ENCODE measurements at regions not wholly inside any gene's neighbourhood (a gene's known extent, or its start where the extent isn't known, plus 50 kb on each side); places are given as distances from the start of the nearest gene placed in this dataset.
"Not testable (repeated sequence)": the region's sequence is repeated elsewhere in the genome, so short reads cannot be mapped to it uniquely, and the experiment has no call there.

- DNase-seq (ENCODE audit: low spot score) (no peak), ATAC-seq (ENCODE audit: low FRiP score) (no peak)
Measured at GRCh38 chr7:39838326-39838725, 111.7 kb upstream of the CDK13 start.

GRCh38 chr7:39845006-39845405 lies 105.0 kb upstream of the CDK13 start:
- no peak for DNase-seq (ENCODE audit: low spot score)
- ATAC-seq (ENCODE audit: low FRiP score), result no peak
- no peak for TF ChIP-seq CTCF (IDR thresholded peaks at IDR 0.05)

More at GRCh38 chr7:39838326-39838725, 111.7 kb upstream of the CDK13 start:
- TF ChIP-seq CTCF (IDR thresholded peaks at IDR 0.05), result no peak

GRCh38 chr7:39847227-39847626 lies 102.8 kb upstream of the CDK13 start:
- no peak for TF ChIP-seq CTCF (IDR thresholded peaks at IDR 0.05)
- DNase-seq (ENCODE audit: low spot score), result no peak
- no peak for ATAC-seq (ENCODE audit: low FRiP score)

- no peak for DNase-seq (ENCODE audit: low spot score)
- TF ChIP-seq CTCF (IDR thresholded peaks at IDR 0.05), result no peak
- ATAC-seq (ENCODE audit: low FRiP score), result no peak
Measured at GRCh38 chr7:39851466-39852045, 98.5 kb upstream of the CDK13 start.

GRCh38 chr7:39854616-39855324 lies 95.3 kb upstream of the CDK13 start:
- not testable (repeated sequence) for DNase-seq (ENCODE audit: low spot score)
- ATAC-seq (ENCODE audit: low FRiP score), result peak; percentile 83

- TF ChIP-seq CTCF (IDR thresholded peaks at IDR 0.05), result no peak
- no peak for ATAC-seq (ENCODE audit: low FRiP score)
- DNase-seq (ENCODE audit: low spot score), result no peak
Measured at GRCh38 chr7:39855325-39855674, 94.8 kb upstream of the CDK13 start.

GRCh38 chr7:39863675-39864322 lies 86.3 kb upstream of the CDK13 start:
- not testable (repeated sequence) for ATAC-seq (ENCODE audit: low FRiP score); DNase-seq (ENCODE audit: low spot score)

- DNase-seq (ENCODE audit: low spot score); ATAC-seq (ENCODE audit: low FRiP score): not testable (repeated sequence)
Measured at GRCh38 chr7:39869888-39870522, 80.1 kb upstream of the CDK13 start.

GRCh38 chr7:39871610-39872009 lies 78.4 kb upstream of the CDK13 start:
- ATAC-seq (ENCODE audit: low FRiP score); DNase-seq (ENCODE audit: low spot score): not testable (repeated sequence)

Data from omental fat pad (tissue), 3 donors.